Stimulated activated CD4-positive, alpha-beta T cell treated with anti-CD3 and anti-CD28 coated beads, TNF-alpha, amount 100 ng/mL, for 1 hour (primary cell): ENCODE measurements at regions not wholly inside any gene's neighbourhood (a gene's known extent, or its start where the extent isn't known, plus 50 kb on each side); places are given as distances from the start of the nearest gene placed in this dataset.
"Not testable (repeated sequence)": the region's sequence is repeated elsewhere in the genome, so short reads cannot be mapped to it uniquely, and the experiment has no call there.

Experiments used
- DNase-seq, 3 donors: peaks; one replicate each; pipeline ENCODE4 v3.0.0-alpha.2; 2020; ENCODE audit warnings: low read depth in 3 of 3, low spot score in 1 of 3

DNA sequence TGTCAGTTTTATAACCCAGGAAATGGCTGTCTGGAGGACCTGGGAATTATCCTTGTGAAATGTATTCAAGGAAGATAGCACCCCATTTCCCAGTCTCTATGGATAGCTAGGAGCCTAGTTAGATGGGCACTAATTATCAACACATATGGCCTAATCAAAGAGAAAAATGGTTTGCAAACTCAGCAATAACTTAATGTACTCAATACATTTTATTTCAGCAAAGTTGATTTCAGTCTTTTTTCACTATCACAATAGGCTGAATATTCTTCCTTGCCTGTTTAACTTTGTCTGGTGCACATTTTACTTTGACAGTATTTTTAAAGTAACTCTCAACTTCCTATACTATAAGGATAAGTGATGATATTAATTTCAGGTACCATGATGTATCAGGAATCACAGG lies 756.3 kb downstream of the CCDC85A start:
- no peak for DNase-seq

DNA sequence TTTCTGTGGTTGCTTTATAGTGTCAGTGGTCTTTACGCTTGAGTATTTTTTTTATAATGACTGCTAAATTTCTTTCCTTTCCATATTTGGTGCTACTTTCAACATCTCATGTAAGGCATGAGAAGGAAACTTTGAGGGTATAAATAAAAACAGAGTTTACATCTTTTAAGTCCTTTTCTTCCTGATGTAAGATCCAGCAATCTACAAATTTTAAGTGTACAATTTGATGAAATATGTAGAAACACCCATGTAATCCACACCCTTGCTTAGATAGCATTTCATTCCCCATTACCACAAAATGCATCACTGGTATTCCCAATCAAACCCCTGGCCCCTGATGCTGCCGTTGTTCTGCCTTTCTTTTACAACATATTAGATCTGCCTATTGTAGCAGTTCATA lies 769.1 kb downstream of the CCDC85A start:
- DNase-seq, result no peak

DNA sequence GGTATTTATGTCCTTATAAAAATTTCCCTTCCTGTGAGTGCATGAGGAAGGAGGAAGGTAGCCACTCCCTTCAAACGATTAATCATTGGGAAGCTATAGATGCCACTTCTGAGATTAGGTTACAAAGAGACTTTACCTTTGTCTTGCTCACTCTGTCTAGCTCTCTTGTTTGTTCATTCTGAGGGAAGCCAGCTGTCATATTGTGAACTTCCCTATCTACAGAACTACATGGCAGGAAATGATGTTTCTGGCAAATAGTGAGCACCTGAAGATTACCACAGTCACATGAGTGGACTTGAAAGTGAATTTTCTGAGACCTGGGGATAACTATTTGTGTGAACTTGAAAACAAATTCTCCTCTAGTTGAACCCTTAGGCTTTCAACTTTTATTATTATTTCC lies 776.8 kb downstream of the CCDC85A start:
- no peak for DNase-seq

DNA sequence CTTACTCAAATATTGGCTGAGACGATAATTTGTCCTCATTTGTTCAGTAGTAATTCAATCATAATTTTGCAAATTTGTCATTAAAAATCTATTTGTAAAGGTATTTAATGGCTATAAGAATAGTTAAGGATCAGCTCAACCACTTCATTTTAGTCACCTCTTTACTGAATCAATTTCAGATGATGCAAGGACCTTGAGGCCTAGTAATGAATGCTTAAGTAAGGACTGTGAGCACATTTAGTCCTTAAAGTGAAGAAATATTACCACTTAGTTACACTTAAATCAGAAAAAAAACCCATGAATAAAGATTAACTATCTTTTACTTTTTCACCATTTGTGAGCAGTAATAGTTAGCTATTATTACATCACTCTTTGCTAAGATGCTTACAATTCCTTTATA lies 778.9 kb downstream of the CCDC85A start:
- no peak for DNase-seq

DNA sequence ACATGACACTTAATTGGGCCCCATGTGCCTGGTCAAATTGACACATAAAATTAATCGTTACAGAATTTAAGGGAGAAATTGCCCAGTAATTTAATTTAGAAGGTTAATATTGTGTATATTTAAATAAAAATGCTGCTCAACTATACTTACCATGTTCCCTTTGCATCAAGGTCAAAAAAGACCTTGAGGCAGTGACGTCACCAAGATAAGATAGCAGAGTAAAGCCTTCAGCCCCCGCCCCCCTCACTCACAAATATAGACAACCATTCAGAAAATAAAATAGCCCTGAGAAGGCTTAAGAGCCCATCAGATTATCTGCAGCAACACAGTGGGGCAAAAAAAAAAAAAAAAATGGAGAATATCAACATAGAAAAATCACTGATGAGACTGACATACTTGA lies 785.7 kb downstream of the CCDC85A start:
- DNase-seq, result no peak

DNA sequence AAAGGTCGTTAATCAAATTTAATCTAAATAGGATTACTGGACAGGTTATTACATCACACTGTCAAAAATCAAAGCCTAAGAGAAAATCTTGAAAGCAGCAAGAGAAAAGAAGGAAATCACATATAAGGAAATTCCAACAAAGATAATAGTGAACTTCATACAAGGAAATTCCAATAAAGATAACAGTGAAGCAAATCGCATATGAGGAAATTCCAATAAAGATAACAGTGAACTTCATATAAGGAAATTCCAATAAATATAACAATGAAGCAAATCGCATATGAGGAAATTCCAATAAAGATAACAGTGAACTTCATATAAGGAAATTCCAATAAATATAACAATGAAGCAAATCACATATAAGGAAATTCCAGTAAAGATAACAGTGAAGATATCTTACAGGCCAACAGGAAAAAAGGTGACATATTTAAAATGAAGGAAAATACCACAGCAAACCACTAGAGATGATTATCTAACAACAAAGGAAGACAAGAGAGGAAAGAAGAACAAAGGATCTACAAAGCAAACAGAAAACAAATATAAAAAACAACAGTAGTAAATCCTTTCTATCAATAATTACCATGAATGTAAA lies 787.7 kb downstream of the CCDC85A start:
- no peak for DNase-seq

DNA sequence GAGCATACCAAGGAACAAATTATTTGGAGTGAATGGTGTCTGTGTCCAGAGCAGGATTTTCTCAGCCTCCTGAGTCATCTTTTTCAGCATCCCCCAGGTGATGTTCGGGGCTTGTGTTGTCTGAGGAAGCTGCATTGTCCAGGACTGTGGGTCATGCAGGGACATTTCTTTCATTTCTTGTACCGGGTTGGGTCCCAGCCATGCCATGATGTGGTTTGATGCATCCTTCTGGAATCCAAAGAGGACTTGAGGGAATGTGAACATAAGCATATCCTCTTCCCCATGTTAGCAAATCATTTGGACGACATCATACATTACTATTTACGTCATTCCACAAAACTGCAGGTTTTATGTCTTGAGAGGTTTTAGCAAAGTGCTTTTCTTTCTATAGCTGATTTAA lies 797.8 kb downstream of the CCDC85A start:
- DNase-seq, result no peak

DNA sequence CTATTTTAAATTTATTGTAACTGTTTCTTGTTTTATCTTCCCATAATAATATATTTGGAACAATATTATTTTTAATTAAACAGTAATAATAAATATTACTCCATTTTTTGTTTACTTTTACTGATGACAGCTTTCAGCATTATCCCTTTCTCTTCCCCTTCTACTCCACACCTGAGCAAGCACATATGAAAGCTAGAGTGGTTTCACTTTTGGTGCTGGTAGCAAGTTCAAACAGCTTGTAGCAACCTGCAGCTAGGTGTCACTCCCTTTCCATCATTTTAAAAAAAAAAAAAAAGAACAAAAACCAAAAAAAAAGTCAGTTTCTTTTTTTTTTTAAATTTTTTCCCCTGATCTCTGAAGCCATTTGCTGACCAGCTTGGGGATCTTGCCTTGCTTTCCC lies 801.8 kb downstream of the CCDC85A start:
- no peak for DNase-seq

DNA sequence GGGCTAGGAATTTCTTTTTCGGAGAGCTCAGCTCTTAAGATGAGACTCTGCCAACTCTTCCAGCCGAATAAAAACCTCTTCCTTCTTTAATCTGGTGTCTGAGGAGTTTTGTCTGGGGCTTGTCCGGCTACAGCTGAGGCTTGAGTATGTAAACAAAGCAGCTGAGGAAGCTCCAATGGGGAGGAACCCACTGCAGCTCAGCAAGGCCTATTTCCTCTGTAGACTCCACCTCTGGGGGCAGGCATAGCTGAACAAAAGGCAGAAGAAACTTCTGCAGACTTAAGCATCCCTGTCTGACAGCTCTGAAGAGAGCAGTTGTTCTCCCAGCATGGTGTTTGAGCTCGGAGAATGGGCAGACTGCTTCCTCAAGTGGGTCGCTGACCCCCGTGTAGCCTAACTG lies 838.7 kb downstream of the CCDC85A start:
- DNase-seq, result no peak

DNA sequence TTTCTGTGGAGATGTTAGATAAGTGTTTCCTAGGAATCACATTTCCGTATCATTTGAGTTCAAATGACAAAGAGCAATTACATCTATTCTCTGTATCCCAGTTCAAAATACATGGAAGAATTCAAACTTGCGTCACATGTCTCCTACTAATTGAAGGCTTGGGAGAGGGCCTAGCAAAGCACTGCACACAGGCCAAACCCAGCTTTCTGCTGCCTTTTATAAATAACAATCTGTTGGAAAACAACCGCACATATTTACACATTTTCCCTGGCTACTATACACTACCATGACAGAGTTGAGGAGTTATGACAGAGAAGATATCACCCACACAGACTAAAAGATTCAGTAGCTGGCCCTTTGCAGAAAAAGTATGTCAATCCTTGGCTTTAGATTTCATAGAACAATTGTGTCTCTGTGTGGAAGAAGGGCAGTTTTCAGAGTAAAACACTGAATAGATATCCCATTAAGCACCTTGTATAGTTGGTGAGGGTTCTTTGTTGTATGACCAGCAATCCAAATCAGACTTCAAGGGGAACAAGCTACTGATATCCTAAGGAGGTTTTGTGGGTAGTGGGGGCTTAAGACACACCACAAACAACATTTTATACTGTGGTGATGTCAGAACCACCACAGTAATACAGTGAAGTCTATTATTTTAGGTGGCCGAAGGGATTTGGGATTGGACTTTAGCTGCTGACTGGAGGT lies 861.3 kb downstream of the CCDC85A start:
- no peak for DNase-seq

DNA sequence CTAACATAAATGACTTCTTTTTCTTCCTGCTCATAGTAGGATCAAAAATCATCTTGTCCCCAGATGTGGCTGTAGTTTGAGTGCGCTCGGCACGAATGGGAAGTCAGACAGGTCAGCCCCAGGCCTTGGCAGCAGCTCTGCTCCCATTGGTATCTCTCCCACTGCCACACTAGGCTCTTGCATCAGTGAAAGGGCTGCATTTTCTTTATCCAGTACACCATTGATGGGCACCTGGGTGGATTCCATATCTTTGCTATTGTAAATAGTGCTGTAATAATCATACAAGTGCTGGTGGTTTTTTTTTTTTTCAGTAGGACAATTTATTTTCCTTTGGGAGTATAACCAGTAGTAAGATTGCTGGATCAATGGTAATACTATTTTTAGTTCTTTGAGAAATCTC lies 865.5 kb downstream of the CCDC85A start:
- no peak for DNase-seq

DNA sequence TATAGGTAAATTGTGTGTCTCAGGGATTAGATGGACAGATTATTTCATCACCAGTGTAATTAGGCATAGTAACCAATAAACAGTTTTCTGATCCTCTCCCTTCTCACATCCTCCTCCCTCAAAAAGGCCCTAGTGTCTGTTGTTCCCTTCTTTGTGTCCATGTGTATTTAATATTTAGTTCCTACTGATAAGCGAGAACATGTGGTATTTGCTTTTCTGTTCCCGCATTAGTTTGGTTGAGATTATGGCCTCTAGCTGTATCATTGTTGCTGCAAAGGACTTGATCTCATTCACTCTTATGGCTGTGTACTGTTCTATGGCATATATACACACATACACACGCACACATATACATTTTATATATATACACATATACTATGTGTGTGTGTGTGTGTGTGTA lies 866.2 kb downstream of the CCDC85A start:
- DNase-seq, result no peak

DNA sequence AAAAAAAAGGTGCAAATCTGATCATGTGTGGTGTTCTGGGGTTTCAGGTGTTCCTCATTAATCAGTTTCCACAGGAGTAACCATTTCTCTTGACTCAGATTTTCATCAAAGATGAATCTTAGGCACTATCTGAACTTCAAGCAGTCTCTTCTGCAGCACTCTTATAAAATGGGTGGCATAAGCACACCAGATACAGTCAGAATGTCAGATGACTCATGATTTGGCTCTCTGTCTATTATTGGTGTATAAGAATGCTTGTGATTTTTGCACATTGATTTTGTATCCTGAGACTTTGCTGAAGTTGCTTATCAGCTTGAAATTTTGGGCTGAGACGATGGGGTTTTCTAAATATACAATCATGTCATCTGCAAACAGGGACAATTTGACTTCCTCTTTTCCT lies 882.5 kb downstream of the CCDC85A start:
- not testable (repeated sequence) for DNase-seq

DNA sequence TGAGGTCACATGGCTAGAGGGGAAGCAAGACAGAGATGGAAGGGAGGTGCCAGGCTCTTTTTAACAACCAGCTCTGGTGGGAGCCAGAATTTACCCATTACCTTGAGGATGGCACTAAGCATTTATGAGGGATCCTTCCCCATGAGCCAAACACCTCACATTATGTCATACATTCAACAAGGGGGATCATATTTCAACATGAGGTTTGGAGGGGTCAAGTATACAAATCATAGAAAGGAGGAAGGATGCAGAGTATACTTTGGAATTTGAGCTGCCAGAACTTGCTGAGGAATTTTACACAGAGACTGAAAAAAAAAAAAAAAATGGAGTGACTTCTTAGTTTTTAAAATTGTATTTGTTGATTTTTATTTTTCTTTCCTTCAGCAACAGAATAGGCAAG lies 891.4 kb downstream of the CCDC85A start:
- no peak for DNase-seq

DNA sequence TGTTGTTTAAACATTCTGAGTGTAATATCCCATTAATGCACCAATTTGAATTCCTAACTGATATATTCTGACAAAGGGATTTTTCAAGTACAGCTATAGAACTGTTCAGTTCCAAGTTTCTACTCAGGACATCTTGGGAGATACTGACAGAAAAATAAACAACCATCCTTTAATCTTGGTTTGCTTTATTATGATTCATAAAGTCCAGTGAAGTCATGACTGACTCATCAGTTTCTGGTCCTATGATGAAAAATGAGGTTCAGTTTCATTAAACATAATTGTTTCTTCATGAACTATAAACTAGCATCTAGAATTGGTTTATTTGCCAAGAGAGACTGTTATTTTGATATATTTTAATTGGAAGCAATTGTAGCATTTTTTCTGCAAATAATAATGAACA lies 896.2 kb downstream of the CCDC85A start:
- DNase-seq, result no peak

DNA sequence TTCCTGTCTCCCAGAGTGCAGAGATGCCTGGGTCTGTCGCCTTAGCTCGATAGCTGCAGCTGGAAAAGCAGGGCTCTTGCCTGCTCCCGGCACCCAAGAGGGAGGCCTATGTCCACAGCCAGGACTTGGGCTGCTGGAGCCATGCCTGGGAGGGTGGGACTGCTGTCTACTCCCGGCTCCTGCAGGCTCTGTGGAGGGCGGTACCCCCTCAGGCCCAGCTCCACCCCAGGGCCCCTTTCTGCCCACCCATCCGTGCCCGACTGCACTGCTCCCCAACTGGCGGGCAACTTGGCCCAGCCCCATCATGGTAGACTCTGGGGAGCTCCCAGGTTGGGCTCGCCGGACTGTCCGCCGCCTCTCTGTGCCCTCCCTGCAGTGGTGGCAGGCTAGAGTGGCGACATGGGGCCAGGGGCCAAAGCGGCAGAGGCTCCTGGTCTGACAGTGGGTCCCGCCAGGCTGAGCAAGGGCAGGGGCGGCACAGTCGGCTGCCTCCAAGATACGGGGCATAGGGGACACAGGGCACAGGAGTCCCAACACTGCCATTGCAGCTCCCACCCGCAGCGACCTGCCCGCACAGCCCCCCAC lies 901.0 kb downstream of the CCDC85A start:
- DNase-seq, result no peak

DNA sequence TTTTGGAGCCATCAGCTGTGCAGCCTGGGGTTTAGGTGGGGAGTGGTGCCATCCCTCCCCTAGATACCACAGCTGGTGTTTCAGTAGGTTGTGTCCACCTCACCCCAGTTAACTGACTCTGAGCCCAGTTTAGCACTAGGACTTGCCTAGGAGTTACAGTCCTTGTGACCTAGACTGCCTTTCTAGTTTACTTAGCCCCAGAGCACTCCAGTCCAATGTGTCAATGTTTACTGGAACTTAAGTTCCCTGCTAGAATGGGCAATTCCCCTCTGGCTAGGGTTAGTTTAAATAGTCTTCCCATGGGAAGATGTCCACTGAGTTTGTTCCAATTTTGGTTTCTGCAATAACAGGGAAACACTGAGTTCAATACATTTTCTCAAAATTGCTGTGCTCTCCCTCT lies 909.2 kb downstream of the CCDC85A start:
- no peak for DNase-seq

DNA sequence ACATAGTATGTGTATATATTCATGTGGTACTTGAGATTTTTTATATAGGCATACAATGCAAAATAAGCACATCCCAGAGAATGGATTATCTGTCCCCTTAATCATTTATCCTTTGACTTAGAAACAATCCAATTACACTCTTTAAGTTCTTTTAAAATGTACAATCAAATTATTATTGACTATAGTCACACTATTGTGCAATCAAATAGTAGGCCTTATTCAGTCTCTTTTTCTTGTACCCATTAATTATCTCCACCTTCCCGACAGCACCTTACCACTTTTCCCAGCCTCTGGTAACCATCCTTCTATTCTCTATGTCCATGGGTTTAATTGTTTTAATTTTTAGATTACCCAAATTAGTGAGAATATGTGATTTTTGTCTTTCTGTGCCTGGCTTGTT lies 914.1 kb downstream of the CCDC85A start:
- no peak for DNase-seq

DNA sequence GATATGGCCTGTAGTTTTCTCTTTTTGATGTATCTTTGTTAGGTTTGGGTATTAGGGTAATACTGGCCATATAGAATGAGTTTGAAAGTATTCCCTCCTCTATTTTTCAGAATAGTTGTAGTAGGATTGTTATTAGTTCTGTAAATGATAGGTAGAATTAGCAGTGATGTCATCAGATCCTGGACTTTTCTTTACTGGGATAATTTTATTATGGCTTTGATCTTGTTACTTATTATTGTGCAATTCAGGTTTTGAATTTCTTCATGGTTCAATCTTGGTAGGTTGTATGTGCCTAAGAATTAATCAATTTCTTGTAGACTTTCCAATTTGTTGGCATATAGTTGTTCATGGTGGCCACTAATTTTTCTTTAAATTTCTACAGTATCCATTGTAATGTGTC lies 916.6 kb downstream of the CCDC85A start:
- no peak for DNase-seq

DNA sequence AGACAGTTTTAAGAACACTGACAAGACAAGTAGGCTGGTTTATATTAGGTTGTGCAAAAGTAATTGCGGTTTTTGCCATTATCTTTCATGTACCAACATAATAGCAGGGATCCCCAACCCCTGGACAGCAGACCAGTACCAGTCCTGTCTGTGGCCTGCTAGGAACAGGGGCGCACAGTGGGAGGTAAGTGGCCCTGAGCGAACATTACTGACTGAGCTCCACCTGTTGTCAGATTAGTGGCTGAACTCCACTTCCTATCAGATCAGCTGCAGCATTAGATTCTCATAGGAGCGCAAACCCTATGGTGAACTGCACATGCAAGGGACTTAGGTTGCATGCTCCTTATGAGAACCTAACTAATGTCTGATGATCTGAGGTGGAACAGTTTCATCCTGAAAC lies 921.9 kb downstream of the CCDC85A start:
- DNase-seq, result no peak

DNA sequence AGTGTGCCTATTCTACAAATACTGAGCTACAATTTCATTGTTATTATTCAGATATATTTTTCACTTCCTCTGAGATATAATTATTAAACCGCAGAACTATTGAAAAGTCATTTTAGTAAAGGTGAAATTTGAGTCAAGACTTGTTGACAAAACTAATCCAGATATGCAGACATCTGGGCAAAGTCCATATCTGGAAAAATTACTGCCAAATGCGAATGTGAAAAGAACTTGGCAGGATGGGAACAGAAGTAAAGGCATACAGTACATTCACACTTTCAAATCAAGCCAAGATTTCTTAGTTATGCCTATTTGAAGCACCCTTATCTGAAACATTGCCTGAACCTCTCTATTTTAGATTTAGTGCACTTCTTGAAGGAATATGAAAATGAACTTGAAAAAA lies 923.6 kb downstream of the CCDC85A start:
- DNase-seq, result no peak

DNA sequence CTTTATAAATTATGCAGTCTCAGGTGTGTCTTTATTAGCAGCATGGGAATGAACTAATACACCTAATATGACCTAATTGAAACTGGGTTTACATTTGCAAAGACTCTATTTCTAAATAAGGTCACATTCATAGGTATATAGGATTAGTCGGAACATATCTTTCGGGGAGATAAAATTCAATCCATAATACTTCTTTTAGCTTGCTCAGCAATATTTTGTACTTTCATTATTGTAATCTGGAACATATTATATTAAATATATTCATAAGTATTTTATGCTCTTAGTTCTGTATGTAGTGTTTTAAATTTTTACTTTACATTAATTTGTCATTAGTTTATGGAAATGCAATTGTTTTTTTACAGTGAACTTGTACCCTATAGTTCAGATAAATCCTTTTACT lies 927.7 kb downstream of the CCDC85A start:
- DNase-seq, result no peak

DNA sequence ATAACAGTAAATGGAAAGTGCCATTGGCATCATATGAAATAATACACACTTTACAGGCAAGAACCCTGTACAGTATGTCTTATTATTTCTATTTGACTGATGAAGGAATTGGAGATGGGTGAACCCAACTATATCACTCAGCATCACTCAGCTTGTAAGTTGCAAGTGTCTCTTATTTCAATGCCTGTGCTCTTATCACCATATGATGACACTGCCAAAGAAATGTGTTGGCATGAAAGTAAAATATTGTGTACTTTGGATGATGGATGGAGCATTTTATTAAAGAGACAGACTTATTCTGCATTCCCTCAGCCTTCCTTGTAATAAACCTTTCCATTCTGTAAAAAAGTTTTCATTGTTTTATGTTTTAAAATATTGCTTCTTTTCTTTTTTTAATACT lies 927.5 kb upstream of the VRK2 start:
- no peak for DNase-seq
